ENCODE measurements at regions not wholly inside any gene's neighbourhood (a gene's known extent, or its start where the extent isn't known, plus 50 kb on each side); places are given as distances from the start of the nearest gene placed in this dataset.

- TF ChIP-seq, protein P1, sequence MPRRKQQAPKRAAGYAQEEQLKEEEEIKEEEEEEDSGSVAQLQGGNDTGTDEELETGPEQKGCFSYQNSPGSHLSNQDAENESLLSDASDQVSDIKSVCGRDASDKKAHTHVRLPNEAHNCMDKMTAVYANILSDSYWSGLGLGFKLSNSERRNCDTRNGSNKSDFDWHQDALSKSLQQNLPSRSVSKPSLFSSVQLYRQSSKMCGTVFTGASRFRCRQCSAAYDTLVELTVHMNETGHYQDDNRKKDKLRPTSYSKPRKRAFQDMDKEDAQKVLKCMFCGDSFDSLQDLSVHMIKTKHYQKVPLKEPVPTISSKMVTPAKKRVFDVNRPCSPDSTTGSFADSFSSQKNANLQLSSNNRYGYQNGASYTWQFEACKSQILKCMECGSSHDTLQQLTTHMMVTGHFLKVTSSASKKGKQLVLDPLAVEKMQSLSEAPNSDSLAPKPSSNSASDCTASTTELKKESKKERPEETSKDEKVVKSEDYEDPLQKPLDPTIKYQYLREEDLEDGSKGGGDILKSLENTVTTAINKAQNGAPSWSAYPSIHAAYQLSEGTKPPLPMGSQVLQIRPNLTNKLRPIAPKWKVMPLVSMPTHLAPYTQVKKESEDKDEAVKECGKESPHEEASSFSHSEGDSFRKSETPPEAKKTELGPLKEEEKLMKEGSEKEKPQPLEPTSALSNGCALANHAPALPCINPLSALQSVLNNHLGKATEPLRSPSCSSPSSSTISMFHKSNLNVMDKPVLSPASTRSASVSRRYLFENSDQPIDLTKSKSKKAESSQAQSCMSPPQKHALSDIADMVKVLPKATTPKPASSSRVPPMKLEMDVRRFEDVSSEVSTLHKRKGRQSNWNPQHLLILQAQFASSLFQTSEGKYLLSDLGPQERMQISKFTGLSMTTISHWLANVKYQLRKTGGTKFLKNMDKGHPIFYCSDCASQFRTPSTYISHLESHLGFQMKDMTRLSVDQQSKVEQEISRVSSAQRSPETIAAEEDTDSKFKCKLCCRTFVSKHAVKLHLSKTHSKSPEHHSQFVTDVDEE (CRISPR knock-in tag; IDR thresholded peaks at IDR 0.05) = no peak
- TF ChIP-seq ISL1 (CRISPR knock-in tag; IDR thresholded peaks at IDR 0.05) = peak; percentile 87
- peak; percentile 88 for ATAC-seq
Measured at GRCh38 chr5:90293931-90294330, 115.6 kb downstream of the CETN3 start.

- ATAC-seq = no peak
- no peak for TF ChIP-seq PPARA (CRISPR knock-in tag; IDR thresholded peaks at IDR 0.05; ENCODE audit: borderline replicate concordance)
Measured at GRCh38 chr5:90290648-90291047, 118.9 kb downstream of the CETN3 start.

- TF ChIP-seq ISL1 (CRISPR knock-in tag; IDR thresholded peaks at IDR 0.05) (no peak), BACH2 (CRISPR knock-in tag; IDR thresholded peaks at IDR 0.05; ENCODE audit: borderline replicate concordance) (no peak), PPARA (CRISPR knock-in tag; IDR thresholded peaks at IDR 0.05; ENCODE audit: borderline replicate concordance) (no peak), TOX (CRISPR knock-in tag; IDR thresholded peaks at IDR 0.05; ENCODE audit: borderline replicate concordance) (no peak), RARB (CRISPR knock-in tag; IDR thresholded peaks at IDR 0.05) (no peak), SNAI2 (CRISPR knock-in tag; IDR thresholded peaks at IDR 0.05) (no peak), TCF4 (CRISPR knock-in tag; IDR thresholded peaks at IDR 0.05; ENCODE audit: borderline replicate concordance) (no peak), CSRNP3 (CRISPR knock-in tag; IDR thresholded peaks at IDR 0.05) (no peak), ZNF565 (CRISPR knock-in tag; conservative IDR thresholded peaks at IDR 0.05; ENCODE audit: low read depth) (no peak), ZFP3 (CRISPR knock-in tag; IDR thresholded peaks at IDR 0.05) (no peak), ZNF70 (CRISPR knock-in tag; IDR thresholded peaks at IDR 0.05) (no peak), OSR1 (CRISPR knock-in tag; IDR thresholded peaks at IDR 0.05) (no peak), CSDC2 (CRISPR knock-in tag; IDR thresholded peaks at IDR 0.05) (no peak), ZNF8 (CRISPR knock-in tag; IDR thresholded peaks at IDR 0.05) (no peak), ZC3H10 (CRISPR knock-in tag; IDR thresholded peaks at IDR 0.05) (no peak)
- TF ChIP-seq, protein P2, sequence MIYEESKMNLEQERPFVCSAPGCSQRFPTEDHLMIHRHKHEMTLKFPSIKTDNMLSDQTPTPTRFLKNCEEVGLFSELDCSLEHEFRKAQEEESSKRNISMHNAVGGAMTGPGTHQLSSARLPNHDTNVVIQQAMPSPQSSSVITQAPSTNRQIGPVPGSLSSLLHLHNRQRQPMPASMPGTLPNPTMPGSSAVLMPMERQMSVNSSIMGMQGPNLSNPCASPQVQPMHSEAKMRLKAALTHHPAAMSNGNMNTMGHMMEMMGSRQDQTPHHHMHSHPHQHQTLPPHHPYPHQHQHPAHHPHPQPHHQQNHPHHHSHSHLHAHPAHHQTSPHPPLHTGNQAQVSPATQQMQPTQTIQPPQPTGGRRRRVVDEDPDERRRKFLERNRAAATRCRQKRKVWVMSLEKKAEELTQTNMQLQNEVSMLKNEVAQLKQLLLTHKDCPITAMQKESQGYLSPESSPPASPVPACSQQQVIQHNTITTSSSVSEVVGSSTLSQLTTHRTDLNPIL (CRISPR knock-in tag; IDR thresholded peaks at IDR 0.05; ENCODE audit: low read depth) = no peak
- TF ChIP-seq, protein P3, sequence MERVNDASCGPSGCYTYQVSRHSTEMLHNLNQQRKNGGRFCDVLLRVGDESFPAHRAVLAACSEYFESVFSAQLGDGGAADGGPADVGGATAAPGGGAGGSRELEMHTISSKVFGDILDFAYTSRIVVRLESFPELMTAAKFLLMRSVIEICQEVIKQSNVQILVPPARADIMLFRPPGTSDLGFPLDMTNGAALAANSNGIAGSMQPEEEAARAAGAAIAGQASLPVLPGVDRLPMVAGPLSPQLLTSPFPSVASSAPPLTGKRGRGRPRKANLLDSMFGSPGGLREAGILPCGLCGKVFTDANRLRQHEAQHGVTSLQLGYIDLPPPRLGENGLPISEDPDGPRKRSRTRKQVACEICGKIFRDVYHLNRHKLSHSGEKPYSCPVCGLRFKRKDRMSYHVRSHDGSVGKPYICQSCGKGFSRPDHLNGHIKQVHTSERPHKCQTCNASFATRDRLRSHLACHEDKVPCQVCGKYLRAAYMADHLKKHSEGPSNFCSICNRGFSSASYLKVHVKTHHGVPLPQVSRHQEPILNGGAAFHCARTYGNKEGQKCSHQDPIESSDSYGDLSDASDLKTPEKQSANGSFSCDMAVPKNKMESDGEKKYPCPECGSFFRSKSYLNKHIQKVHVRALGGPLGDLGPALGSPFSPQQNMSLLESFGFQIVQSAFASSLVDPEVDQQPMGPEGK (CRISPR knock-in tag; IDR thresholded peaks at IDR 0.05; ENCODE audit: borderline replicate concordance) = no peak
- TF ChIP-seq, protein P1 (CRISPR knock-in tag; IDR thresholded peaks at IDR 0.05) = no peak
- ATAC-seq = no peak
Measured at GRCh38 chr5:90289837-90290236, 119.7 kb downstream of the CETN3 start.

- TF ChIP-seq ESRRG (CRISPR knock-in tag; IDR thresholded peaks at IDR 0.05) (no peak), ZFP3 (CRISPR knock-in tag; IDR thresholded peaks at IDR 0.05) (no peak), OSR1 (CRISPR knock-in tag; IDR thresholded peaks at IDR 0.05) (no peak), PPARA (CRISPR knock-in tag; IDR thresholded peaks at IDR 0.05; ENCODE audit: borderline replicate concordance) (no peak), TOX (CRISPR knock-in tag; IDR thresholded peaks at IDR 0.05; ENCODE audit: borderline replicate concordance) (no peak), CSDC2 (CRISPR knock-in tag; IDR thresholded peaks at IDR 0.05) (no peak), ZNF565 (CRISPR knock-in tag; conservative IDR thresholded peaks at IDR 0.05; ENCODE audit: low read depth) (no peak)
- no peak for ATAC-seq
Measured at GRCh38 chr5:90287036-90287435, 122.5 kb downstream of the CETN3 start.
